ENCODE measurements at regions not wholly inside any gene's neighbourhood (a gene's known extent, or its start where the extent isn't known, plus 50 kb on each side); places are given as distances from the start of the nearest gene placed in this dataset.

- no peak for DNase-seq
Measured at GRCh38 chr7:30212701-30213111, 71.7 kb upstream of the ZNRF2 start.

GRCh38 chr7:30213637-30214036 lies 70.8 kb upstream of the ZNRF2 start:
- no peak for DNase-seq

GRCh38 chr7:30214651-30215137 lies 69.7 kb upstream of the ZNRF2 start:
- DNase-seq: no peak

- DNase-seq: no peak
Measured at GRCh38 chr7:30221764-30222163, 62.6 kb upstream of the ZNRF2 start.

GRCh38 chr7:30222515-30223215 lies 61.7 kb upstream of the ZNRF2 start:
- DNase-seq: no peak

GRCh38 chr7:30223896-30224295 lies 60.5 kb upstream of the ZNRF2 start:
- DNase-seq: no peak

- DNase-seq: peak; percentile 21
Measured at GRCh38 chr7:30224511-30225062, 59.8 kb upstream of the ZNRF2 start.

- peak; percentile 5 for DNase-seq
Measured at GRCh38 chr7:30225863-30226613, 58.4 kb upstream of the ZNRF2 start.

- DNase-seq: no peak
Measured at GRCh38 chr7:30226614-30227268, 57.7 kb upstream of the ZNRF2 start.

- DNase-seq: no peak
Measured at GRCh38 chr7:30231271-30231670, 53.1 kb upstream of the ZNRF2 start.

- no peak for DNase-seq
Measured at GRCh38 chr7:30232391-30232790, 52.0 kb upstream of the ZNRF2 start.

All from fibroblast of skin of back (primary cell).